GM19397 (cell line): ENCODE measurements at regions not wholly inside any gene's neighbourhood (a gene's known extent, or its start where the extent isn't known, plus 50 kb on each side); places are given as distances from the start of the nearest gene placed in this dataset.

Experiments
- ATAC-seq: cut with Tn5 transposase; IDR thresholded peaks from one replicate; pipeline ENCODE4 v1.9.1; 2021; ENCODE audit warnings: mild to moderate bottlenecking, moderate library complexity; ENCODE audit not compliant: unreplicated experiment

DNA sequence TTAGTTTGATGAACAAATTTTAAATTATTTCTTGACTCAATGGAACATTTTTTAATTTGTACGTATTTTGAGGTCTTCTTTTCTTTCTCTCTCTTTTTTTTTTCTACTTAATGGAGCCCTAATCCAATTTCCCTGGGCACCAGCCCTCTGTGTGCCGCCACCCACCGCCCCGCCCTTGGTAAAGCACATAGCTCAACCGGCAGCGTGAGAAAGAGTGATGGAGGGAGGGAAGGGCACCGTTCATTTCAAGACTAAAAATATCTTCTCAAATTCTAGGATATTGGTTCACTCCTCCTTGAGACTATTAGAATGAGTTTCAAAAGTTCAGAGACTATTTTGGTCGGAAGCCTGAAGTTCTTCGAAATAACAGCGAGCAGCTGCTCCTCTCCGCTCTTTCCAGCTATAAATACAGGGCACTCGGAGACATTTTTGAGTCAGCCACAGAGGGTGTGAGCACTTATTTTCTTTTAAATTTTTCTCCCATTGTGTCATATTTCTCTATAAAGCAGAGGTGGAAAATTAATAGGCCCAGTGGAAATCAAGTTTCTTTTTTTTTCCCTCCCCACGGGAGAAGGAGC lies 731.7 kb upstream of the ID2 start:
- no peak for ATAC-seq

GRCh38 chr2:7951001-7951400 lies 730.9 kb upstream of the ID2 start:
- ATAC-seq: no peak

- ATAC-seq: no peak
These were observed 730.4 kb upstream of the ID2 start for GRCh38 chr2:7951490-7951889.

GRCh38 chr2:7952046-7952745 lies 729.7 kb upstream of the ID2 start:
- no peak for ATAC-seq

DNA sequence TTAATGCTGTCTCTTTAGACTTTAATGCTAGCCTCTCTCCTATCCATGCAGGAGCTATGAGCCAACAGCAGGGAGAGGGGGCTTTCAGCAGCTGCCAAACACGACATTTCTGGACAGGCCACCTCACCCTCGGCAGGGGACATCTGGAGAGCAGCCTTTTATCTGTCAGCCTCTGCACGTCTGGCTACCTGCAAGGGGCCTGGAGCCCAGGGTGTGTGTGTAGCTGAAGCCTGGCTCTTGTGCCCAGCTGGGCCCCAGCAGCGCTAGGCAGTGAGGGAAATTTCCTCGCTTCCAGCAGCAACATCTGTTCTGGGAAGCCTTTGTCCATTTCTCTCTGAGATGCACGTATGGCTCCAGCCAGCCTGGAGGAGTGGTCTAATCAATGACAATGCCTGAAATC lies 728.7 kb upstream of the ID2 start:
- ATAC-seq: no peak

- no peak for ATAC-seq
These were observed 727.6 kb upstream of the ID2 start for GRCh38 chr2:7954234-7954633.

GRCh38 chr2:7956126-7956689 lies 725.6 kb upstream of the ID2 start:
- no peak for ATAC-seq

- no peak for ATAC-seq
These were observed 720.3 kb upstream of the ID2 start for GRCh38 chr2:7961550-7961949.

GRCh38 chr2:7962161-7962560 lies 719.7 kb upstream of the ID2 start:
- ATAC-seq: no peak

DNA sequence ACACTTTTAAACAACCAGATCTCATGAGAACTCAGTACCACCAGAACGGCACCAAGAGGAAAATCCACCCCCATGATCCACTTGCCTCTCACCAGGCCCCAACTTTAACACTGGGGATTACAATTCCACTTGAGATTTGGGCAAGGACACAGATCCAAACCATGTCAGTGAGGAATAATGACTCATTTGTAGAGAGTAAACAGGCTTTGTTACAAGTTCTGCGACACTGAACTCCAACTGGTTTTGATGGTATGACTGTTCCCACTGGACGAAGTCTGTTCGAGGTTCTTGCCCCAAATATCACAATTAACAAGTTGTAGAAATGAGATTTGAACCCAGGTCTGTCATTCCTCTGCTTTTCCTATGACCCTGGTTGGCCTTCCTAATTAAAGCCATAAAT lies 718.1 kb upstream of the ID2 start:
- no peak for ATAC-seq

- ATAC-seq: no peak
These were observed 715.8 kb upstream of the ID2 start for GRCh38 chr2:7966032-7966431.

DNA sequence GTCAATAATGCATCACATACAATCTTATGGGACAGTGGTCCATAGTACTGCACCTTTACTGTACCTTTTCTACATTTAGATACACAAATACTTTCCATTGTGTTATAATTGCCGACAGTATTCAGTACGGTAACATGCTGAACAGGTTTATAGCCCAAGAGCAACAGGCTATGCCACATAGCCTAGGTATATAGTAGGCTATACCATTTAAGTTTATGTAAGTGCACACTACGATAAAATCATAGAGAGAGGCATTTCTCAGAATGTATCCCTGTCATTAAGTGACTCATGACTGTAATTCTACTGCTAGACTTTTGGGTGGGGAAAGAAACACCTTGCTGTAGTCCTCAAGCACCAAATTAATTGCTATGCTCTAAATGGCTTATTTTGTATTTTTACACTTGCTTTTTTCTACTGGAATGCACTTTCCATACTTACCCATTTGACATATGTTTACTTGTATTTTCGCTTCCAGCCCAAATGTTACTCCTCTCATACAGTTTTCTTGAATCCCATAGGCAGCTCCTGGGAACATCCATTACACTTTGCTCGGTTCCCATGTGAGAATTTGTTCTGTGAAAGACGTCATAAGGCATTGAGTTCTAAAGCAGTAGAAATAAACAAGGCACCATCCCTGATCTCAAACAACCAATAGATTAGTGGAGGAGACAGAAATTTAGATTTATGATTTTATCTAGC lies 714.0 kb upstream of the ID2 start:
- ATAC-seq: no peak

DNA sequence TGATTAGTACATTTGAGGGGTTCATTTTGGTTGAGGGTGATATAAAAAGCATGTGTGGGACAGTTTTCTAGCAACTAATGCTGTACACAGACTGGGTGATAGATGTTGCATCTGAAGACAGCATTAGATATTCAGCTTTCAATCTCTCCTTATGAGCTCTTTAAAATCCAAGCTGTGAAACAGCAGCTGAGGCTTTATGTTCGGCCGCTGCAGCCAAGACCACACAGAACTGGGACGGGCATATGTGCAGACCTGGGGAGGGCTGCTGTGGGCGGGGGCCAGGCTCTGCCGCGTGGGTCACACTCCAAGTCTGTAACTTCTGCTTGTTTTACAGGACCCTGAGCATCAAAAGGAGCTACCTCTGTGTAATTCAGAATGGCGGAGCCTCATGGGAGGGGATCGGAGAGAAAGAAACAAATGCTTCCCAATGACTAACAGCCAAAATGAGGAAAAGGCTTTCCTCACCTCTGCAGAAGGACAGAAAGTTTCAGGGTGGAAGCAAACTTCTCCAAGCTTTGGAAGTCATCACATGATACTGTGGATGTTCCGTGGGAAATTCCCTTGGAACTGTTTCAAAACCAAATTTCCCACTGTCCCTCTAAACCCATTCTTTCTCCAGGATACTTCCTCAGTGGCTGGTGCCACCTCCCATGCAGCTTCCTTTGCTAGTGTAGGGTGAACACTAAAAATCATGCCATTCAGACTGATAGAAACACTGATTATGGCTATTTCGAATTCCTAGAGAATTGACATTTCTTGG lies 711.9 kb upstream of the ID2 start:
- ATAC-seq: no peak

DNA sequence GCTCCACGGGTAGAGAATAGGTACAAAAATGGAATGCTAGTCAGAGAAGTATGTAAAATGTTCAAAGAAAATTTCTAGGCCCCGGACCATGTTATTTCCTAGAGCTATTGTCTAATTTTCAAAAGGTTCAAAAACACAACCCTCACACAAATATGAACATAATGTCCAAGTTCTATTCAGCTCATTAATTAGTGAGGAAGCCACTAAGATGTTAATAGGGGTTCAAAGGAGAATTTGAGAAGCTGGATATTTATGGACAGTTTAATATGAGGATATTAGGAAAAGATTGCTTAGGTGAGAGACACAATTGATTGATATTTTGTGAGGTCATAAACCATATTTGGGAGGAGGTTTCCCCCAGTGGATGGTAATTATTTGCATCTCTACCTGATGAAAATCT lies 710.6 kb upstream of the ID2 start:
- no peak for ATAC-seq

DNA sequence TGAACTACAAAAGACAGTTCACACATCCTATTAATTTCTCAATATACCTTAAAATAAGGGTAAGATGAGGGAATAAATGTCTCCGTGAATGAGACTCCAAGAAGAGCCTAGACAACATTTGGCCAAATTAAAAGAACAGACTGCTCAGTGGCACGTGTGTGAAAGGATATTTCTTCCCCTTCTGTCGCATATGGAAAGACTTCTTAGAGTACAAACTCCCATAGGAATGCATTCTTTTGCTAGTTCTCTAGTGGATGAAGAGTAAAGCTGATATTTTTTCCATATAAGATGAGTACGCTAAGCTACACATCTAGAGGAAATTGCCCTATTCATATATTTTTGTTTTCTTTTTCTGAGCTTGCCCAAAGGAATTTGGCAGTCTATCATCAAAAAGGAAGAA lies 710.0 kb upstream of the ID2 start:
- no peak for ATAC-seq

GRCh38 chr2:7972670-7973069 lies 709.2 kb upstream of the ID2 start:
- ATAC-seq: no peak

- no peak for ATAC-seq
These were observed 707.9 kb upstream of the ID2 start for GRCh38 chr2:7973801-7974480.

DNA sequence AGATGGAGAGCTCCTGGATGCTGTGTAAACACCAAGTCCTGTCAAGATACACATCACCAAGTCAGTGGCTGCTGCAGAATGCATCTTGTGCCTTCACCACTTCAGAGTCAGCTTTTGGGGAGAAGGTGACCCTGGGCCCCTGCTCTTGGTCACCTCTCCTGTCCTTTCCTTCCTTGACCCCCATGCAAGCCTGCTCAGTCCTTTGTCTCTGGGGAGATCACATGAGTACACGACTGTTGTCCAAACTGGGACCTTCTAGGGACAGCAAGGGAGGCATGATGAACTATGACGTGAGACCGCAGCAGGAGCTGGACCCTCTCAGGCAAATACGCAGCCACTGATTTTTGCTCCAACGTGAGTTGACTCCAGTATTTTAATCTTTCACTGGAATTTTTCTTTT lies 706.9 kb upstream of the ID2 start:
- ATAC-seq: no peak

GRCh38 chr2:7976206-7976605 lies 705.6 kb upstream of the ID2 start:
- no peak for ATAC-seq

- no peak for ATAC-seq
These were observed 703.9 kb upstream of the ID2 start for GRCh38 chr2:7977981-7978380.

DNA sequence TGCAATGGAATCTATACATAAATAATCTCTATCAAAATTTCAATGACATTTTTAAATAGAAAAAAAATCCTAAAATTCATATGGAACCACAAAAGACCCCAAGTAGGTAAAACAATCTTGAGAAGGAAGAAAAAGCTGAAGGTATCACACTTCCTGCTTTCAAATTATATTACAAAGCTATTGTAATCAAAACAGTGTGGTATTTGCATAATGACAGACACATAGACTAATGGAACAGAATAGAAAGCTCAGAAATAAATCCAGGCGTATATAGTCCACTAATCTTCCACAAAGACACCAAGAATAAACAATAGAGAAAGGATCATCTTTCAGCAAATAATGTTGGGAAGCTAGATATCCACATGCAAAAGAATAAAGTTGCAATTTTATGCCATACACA lies 699.8 kb upstream of the ID2 start:
- no peak for ATAC-seq
